Activated B cell treated with CpG ODN at 0.5 μM for 24 hours (primary cell): ENCODE measurements at regions not wholly inside any gene's neighbourhood (a gene's known extent, or its start where the extent isn't known, plus 50 kb on each side); places are given as distances from the start of the nearest gene placed in this dataset.
"Not testable (repeated sequence)": the region's sequence is repeated elsewhere in the genome, so short reads cannot be mapped to it uniquely, and the experiment has no call there.

Experiments
- ATAC-seq: fragments of 200-7000 bp; cut with Tn5 transposase; one replicate; pipeline ENCODE4 v1.10.0; 2021; ENCODE audit warnings: low read depth, mild to moderate bottlenecking, moderate library complexity
- CTCF ChIA-PET: fragments of 350-600 bp; sonication (Branson Sonifier 250); formaldehyde crosslinking; loops from one replicate; lab custom pipeline; 2021; ENCODE audit warnings: antibody characterized with exemption; lab: Charles Lee
- POLR2A ChIA-PET: fragments of 350-600 bp; sonication (Branson Sonifier 250); formaldehyde crosslinking; loops from one replicate; lab custom pipeline; 2021; ENCODE audit warnings: antibody characterized with exemption; lab: Charles Lee
- DNase-seq: peaks from one replicate; pipeline ENCODE4 v3.0.0; 2022
- H3K27ac Mint-ChIP-seq: one replicate; pipeline ENCODE4 v1.8.0; 2020; ENCODE audit warnings: mixed read lengths
- H3K27me3 Mint-ChIP-seq: one replicate; pipeline ENCODE4 v1.8.0; 2021; ENCODE audit warnings: mixed read lengths
- H3K36me3 Mint-ChIP-seq: one replicate; pipeline ENCODE4 v1.8.0; 2021; ENCODE audit warnings: low read depth, mixed read lengths
- H3K4me1 Mint-ChIP-seq: one replicate; pipeline ENCODE4 v1.8.0; 2021; ENCODE audit warnings: mixed read lengths
- H3K4me3 Mint-ChIP-seq: one replicate; pipeline ENCODE4 v1.8.0; 2020; ENCODE audit warnings: mild to moderate bottlenecking, mixed read lengths
- H3K9me3 Mint-ChIP-seq: one replicate; pipeline ENCODE4 v1.8.0; 2020; ENCODE audit warnings: mixed read lengths
- intact Hi-C: fragments of 100-400 bp; cut with micrococcal nuclease; formaldehyde crosslinking; loops from one replicate; pipeline ENCODE4 v1.15.1; 2024
- TF ChIP-seq, protein P1 (sequence below): fragments of 200-600 bp; IDR thresholded peaks from one replicate; pipeline ENCODE4 v1.8.0; 2022; ENCODE audit warnings: antibody characterized with exemption, mild to moderate bottlenecking

DNA sequence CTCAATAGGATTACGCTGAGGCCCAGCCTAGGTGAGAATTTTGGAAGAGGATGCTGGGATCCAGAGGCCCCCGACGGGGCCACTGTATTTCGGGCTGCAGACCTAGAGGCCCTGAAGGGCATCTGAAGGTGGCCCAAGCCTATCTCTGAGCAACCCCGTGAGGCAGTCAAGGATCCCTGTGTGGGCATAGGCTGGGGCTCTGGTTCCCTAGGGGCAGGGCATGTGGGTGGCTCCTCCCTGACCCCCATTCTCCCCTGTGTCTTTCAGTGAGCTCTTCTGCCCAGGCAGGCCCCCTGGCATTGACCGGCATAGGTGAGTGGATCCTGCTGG lies 216.0 kb downstream of the SNRPN start:
- intact Hi-C loops, result no loop called here
- ChIA-PET CTCF (no interaction called here), POLR2A (no interaction called here)
- H3K4me3 Mint-ChIP-seq, result no peak overlapping the region
- H3K36me3 Mint-ChIP-seq, result no peaks in the 10 kb centered on the region
- no peaks in the 10 kb centered on the region for H3K4me1 Mint-ChIP-seq
- TF ChIP-seq, protein P1, sequence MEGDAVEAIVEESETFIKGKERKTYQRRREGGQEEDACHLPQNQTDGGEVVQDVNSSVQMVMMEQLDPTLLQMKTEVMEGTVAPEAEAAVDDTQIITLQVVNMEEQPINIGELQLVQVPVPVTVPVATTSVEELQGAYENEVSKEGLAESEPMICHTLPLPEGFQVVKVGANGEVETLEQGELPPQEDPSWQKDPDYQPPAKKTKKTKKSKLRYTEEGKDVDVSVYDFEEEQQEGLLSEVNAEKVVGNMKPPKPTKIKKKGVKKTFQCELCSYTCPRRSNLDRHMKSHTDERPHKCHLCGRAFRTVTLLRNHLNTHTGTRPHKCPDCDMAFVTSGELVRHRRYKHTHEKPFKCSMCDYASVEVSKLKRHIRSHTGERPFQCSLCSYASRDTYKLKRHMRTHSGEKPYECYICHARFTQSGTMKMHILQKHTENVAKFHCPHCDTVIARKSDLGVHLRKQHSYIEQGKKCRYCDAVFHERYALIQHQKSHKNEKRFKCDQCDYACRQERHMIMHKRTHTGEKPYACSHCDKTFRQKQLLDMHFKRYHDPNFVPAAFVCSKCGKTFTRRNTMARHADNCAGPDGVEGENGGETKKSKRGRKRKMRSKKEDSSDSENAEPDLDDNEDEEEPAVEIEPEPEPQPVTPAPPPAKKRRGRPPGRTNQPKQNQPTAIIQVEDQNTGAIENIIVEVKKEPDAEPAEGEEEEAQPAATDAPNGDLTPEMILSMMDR, result no peak
- H3K27ac Mint-ChIP-seq, result no peak overlapping the region
- H3K27me3 Mint-ChIP-seq, result no peaks in the 10 kb centered on the region
- H3K9me3 Mint-ChIP-seq, result peaks cover 18% of the 10 kb centered on the region
- peak; percentile 7 for DNase-seq
- no peak for ATAC-seq

DNA sequence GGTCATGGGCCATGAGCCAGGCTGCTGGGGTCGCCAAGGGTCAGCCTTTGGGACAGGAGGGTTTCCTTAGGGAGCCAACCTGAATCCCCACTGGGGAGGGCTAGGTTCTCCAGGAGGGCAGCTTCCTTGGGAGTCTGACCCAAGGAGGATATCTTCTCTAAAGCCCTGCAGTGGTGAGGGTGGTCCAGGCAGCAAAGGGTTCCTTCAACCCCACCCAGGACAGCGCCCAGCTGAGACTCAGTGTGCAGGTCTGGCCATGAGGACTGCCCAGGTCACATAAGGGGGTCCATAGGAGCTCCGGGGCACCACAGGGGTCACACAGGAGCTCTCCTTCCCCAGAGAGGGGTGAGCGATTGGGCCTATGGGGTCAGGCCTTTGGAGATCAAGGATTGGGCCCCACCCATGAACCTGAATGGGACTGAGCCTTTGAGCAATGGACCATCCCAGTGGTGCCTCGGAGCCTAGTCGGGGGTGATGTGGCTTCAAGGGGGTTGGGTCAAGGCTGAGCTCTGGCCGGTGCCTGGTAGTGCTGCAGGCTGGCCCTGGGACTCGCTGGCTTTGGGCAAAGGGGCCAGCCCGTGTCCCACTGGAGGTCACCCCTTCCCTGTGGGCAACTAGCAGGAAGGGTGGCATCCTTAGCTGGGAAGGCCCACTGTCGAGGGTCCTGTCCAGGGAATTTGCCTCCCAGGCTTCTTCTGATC lies 216.5 kb downstream of the SNRPN start:
- ChIA-PET CTCF (no interaction called here), POLR2A (no interaction called here)
- ATAC-seq (no peak), DNase-seq (peak; percentile 11)
- Mint-ChIP-seq H3K9me3 (peaks cover 16% of the 10 kb centered on the region), H3K27me3 (no peaks in the 10 kb centered on the region), H3K27ac (no peak overlapping the region), H3K4me3 (no peak overlapping the region), H3K4me1 (no peaks in the 10 kb centered on the region), H3K36me3 (no peaks in the 10 kb centered on the region)
- TF ChIP-seq, protein P1, result no peak
- intact Hi-C loops, result no loop called here

DNA sequence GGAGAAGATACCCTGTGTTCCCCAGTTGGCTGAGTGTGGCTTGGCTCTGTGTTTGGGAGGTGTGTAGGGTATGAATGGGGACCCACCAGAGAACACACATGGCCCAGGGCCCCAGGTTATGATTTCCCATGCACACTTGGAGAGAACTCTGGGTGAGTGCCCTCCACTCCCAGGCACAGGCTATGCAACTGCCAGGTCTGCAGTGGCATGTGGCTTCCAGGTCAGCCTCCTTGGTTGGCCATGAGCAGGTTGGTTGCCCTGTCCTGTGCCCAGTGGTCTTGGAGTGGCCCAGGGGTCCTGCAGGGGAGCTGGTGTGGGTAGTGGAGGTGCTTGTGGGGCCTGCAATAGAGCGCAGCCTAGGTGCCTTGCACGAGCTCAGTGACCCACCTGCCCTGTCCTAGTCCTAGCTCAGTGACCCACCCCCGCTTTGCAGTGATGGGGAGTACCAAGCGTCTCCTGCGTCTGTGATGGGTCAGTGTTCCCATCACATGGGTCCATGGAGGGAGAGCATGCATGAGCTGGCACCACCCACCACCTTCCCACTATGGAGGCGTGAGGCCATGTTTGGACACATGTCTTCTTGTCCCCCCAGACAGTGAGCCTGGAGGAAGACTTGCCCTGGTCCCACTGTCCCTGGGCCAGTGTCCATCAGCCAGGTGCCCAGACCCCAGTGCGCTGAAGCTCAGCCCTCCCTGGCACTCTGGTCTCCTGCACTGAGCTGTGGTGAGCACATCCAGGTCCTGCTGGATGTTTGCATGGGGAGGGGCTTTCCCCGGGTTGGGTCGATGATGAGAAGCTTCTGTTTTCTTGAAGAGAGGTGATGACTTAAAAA lies 217.3 kb downstream of the SNRPN start:
- CTCF ChIA-PET, result no interaction called here
- POLR2A ChIA-PET, result no interaction called here
- H3K36me3 Mint-ChIP-seq, result no peaks in the 10 kb centered on the region
- peaks cover 18% of the 10 kb centered on the region for H3K9me3 Mint-ChIP-seq
- intact Hi-C loops, result no loop called here
- ATAC-seq, result no peak
- no peak for DNase-seq
- no peaks in the 10 kb centered on the region for H3K4me1 Mint-ChIP-seq
- no peaks in the 10 kb centered on the region for H3K27me3 Mint-ChIP-seq
- no peak overlapping the region for H3K27ac Mint-ChIP-seq
- TF ChIP-seq, protein P1, result no peak
- H3K4me3 Mint-ChIP-seq, result no peak overlapping the region

DNA sequence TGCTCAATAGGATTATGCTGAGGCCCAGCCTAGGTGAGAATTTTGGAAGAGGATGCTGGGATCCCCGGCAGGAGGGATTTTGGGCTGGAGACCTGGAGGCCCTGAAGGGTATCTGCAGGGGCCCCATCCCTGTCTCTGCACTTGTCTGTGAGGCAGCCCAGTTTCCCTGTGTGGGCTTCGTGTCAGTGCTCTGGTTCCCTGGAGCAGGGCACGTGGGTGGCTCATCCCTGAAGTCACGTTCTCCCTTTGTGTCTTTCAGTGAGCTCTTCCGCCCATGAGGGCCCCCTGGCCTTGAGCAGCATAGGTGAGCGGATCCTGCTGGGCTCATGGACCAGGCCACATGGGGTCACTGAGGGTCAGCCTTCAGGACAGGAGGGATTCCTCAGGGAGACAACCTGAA lies 217.9 kb downstream of the SNRPN start:
- Mint-ChIP-seq H3K4me1 (no peaks in the 10 kb centered on the region), H3K9me3 (peaks cover 18% of the 10 kb centered on the region), H3K4me3 (no peak overlapping the region), H3K27me3 (no peaks in the 10 kb centered on the region), H3K27ac (no peak overlapping the region), H3K36me3 (no peaks in the 10 kb centered on the region)
- DNase-seq (no peak), ATAC-seq (no peak)
- ChIA-PET POLR2A (no interaction called here), CTCF (no interaction called here)
- intact Hi-C loops, result no loop called here
- TF ChIP-seq, protein P1, result no peak

DNA sequence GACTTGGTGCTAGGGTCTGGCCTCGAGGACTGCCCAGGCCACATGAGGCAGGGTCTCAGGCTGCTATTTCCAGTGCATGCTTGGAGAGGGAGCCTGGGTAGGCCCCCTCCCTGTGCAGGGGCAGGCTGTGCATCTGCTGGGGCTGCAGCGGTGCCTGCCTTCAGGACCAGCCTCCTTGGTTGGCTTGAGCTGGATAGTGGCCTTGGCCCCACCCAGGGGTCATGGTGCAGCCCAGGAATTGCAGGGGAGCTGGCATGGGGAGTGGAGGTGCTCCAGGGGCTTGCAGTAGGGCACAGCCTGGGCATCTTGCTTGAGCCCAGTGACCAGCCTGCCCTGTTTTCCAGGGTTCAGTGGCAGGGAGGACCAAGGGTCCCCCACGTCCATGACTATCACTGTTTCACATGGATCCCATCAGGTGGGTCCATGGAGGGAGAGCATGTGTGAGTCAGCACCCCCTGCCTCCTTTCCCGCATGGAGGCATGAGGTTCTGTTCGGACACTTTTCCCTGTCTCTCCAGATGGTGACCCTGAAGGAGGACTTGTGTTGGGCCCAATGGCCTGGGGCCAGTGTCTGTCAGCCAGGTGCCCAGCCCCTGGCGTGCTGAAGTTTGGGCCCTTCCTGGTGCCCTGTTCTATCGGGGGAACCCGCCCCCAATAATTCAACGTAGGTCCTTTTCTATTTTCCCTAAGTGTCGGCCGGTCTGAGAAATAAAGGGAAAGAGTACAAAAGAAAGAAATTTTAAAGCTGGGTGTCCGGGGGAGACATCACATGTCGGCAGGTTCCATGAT lies 218.6 kb downstream of the SNRPN start:
- intact Hi-C loops, result no loop called here
- ChIA-PET POLR2A (no interaction called here), CTCF (no interaction called here)
- DNase-seq (peak; percentile 3), ATAC-seq (no peak)
- Mint-ChIP-seq H3K9me3 (peaks cover 18% of the 10 kb centered on the region), H3K36me3 (no peaks in the 10 kb centered on the region), H3K27me3 (no peaks in the 10 kb centered on the region), H3K27ac (no peak overlapping the region), H3K4me1 (no peaks in the 10 kb centered on the region), H3K4me3 (no peak overlapping the region)
- TF ChIP-seq, protein P1, result no peak

DNA sequence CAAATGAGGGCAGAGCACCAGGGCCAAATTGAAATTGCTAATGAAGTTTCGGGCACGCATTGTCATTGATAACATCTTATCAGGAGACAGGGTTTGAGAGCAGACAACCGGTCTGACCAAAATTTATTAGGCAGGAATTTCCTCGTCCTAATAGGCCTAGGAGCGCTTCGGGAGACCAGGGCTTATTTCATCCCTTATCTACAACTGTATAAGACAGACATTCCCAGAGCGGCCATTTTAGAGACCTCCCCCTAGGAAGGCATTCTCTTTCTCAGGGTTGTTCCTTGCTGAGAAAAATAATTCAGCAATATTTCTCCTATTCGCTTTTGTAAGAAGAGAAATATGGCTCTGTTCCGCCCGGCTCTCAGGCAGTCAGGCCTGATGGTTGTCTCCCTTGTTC lies 219.4 kb downstream of the SNRPN start:
- POLR2A ChIA-PET, result not testable (repeated sequence)

More for the DNA sequence above, 219.4 kb downstream of the SNRPN start:
- ATAC-seq, intact Hi-C loops, H3K4me1 Mint-ChIP-seq, H3K4me3 Mint-ChIP-seq, CTCF ChIA-PET, DNase-seq, H3K27me3 Mint-ChIP-seq, H3K27ac Mint-ChIP-seq, H3K36me3 Mint-ChIP-seq: not testable (repeated sequence)
- peaks cover 18% of the 10 kb centered on the region for H3K9me3 Mint-ChIP-seq
